ENCODE measurements at regions not wholly inside any gene's neighbourhood (a gene's known extent, or its start where the extent isn't known, plus 50 kb on each side); places are given as distances from the start of the nearest gene placed in this dataset.

GRCh38 chr1:208425096-208425495 lies 180.9 kb upstream of the PLXNA2 start:
- H3K4me1 Mint-ChIP-seq (ENCODE audit: low read depth, unreplicated experiment): no peaks in the 10 kb centered on the region
- H3K4me3 Mint-ChIP-seq (ENCODE audit: unreplicated experiment): no peak overlapping the region
- no peak overlapping the region for H3K4me2 ChIP-seq (ENCODE audit: low read length)
- no peak overlapping the region for H2AFZ ChIP-seq (ENCODE audit: low read depth, low read length)
- no peaks in the 10 kb centered on the region for H3K79me2 ChIP-seq (ENCODE audit: insufficient read depth, low read length)
- no peak overlapping the region for H3K27ac ChIP-seq (ENCODE audit: low read depth, low read length)
- DNase-seq (ENCODE audit: low read depth): no peak
- TF ChIP-seq EZH2 (IDR thresholded peaks at IDR 0.05; ENCODE audit: insufficient read depth, low read length) (no peak), CTCF (IDR thresholded peaks at IDR 0.05; ENCODE audit: insufficient read depth, low read depth, low read length) (no peak)
- H3K27me3 ChIP-seq (ENCODE audit: insufficient read depth, low read length): no peaks in the 10 kb centered on the region
- no peaks in the 10 kb centered on the region for H3K9me3 ChIP-seq (ENCODE audit: insufficient read depth, low read depth, low read length)
- H3K27ac Mint-ChIP-seq (ENCODE audit: unreplicated experiment): no peak overlapping the region
- H3K36me3 ChIP-seq (ENCODE audit: insufficient read depth, low read length): no peaks in the 10 kb centered on the region
- H3K9ac ChIP-seq (ENCODE audit: low read length): no peak overlapping the region
- no peaks in the 10 kb centered on the region for H3K9me3 Mint-ChIP-seq (ENCODE audit: unreplicated experiment)
- no peaks in the 10 kb centered on the region for H3K4me1 ChIP-seq (ENCODE audit: insufficient read depth, low read length)
- H3K27me3 Mint-ChIP-seq (ENCODE audit: low read depth, unreplicated experiment): peaks cover 6% of the 10 kb centered on the region
- no peaks in the 10 kb centered on the region for H3K36me3 Mint-ChIP-seq (ENCODE audit: low read depth, unreplicated experiment)
- no peaks in the 10 kb centered on the region for H4K20me1 ChIP-seq (ENCODE audit: insufficient read depth, low read length)
- H3K4me3 ChIP-seq (ENCODE audit: insufficient read depth, low read depth, low read length): no peak overlapping the region
- FAIRE-seq: no peak

- Mint-ChIP-seq H3K9me3 (ENCODE audit: unreplicated experiment) (no peaks in the 10 kb centered on the region), H3K27ac (ENCODE audit: unreplicated experiment) (no peak overlapping the region)
- H3K4me2 ChIP-seq (ENCODE audit: low read length): no peak overlapping the region
Observed at GRCh38 chr1:208430220-208430619, 186.0 kb upstream of the PLXNA2 start.

More at GRCh38 chr1:208430220-208430619, 186.0 kb upstream of the PLXNA2 start:
- Histone ChIP-seq H3K4me3 (ENCODE audit: insufficient read depth, low read depth, low read length) (no peak overlapping the region), H3K36me3 (ENCODE audit: insufficient read depth, low read length) (no peaks in the 10 kb centered on the region), H3K79me2 (ENCODE audit: insufficient read depth, low read length) (no peaks in the 10 kb centered on the region), H3K27ac (ENCODE audit: low read depth, low read length) (no peak overlapping the region), H3K27me3 (ENCODE audit: insufficient read depth, low read length) (no peaks in the 10 kb centered on the region), H3K9ac (ENCODE audit: low read length) (no peak overlapping the region), H3K4me1 (ENCODE audit: insufficient read depth, low read length) (no peaks in the 10 kb centered on the region), H4K20me1 (ENCODE audit: insufficient read depth, low read length) (no peaks in the 10 kb centered on the region), H3K9me3 (ENCODE audit: insufficient read depth, low read depth, low read length) (no peaks in the 10 kb centered on the region), H2AFZ (ENCODE audit: low read depth, low read length) (no peak overlapping the region)
- H3K27me3 Mint-ChIP-seq (ENCODE audit: low read depth, unreplicated experiment): peaks cover 6% of the 10 kb centered on the region
- H3K4me1 Mint-ChIP-seq (ENCODE audit: low read depth, unreplicated experiment): peaks cover 23% of the 10 kb centered on the region
- FAIRE-seq (no peak), DNase-seq (ENCODE audit: low read depth) (no peak)
- H3K36me3 Mint-ChIP-seq (ENCODE audit: low read depth, unreplicated experiment): no peaks in the 10 kb centered on the region
- TF ChIP-seq CTCF (IDR thresholded peaks at IDR 0.05; ENCODE audit: insufficient read depth, low read depth, low read length) (no peak), EZH2 (IDR thresholded peaks at IDR 0.05; ENCODE audit: insufficient read depth, low read length) (no peak)
- H3K4me3 Mint-ChIP-seq (ENCODE audit: unreplicated experiment): no peak overlapping the region
